M059J (cell line): ENCODE measurements at regions not wholly inside any gene's neighbourhood (a gene's known extent, or its start where the extent isn't known, plus 50 kb on each side); places are given as distances from the start of the nearest gene placed in this dataset.
A peak's percentile ranks its signal among the peaks of the same experiment; 100 is the strongest.

Experiments used
- DNase-seq: peaks from one replicate; pipeline ENCODE4 v3.0.0-alpha.2; 2012; ENCODE audit warnings: low read depth

GRCh38 chr12:116402163-116402939, 124.9 kb upstream of the MED13L start:
- DNase-seq = no peak

DNA sequence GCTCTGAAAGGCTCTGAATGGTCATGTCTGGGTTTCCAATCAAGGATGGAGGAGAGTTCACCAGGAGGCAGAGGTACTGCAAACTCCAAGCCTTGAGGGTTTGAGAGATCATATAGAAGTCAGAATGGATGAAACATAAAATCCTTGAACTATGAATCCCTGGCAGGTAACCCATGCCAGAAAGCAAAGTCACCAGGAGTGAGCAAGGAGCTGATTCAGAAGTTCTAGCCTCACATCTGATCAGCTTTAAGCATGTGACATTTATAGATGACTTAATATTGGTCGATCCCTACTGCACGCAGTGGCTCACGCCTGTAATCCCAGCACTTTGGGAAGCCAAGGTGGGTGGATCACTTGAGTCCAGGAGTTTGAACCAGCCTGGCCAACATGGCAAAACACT, 126.1 kb upstream of the MED13L start:
- DNase-seq = no peak

DNA sequence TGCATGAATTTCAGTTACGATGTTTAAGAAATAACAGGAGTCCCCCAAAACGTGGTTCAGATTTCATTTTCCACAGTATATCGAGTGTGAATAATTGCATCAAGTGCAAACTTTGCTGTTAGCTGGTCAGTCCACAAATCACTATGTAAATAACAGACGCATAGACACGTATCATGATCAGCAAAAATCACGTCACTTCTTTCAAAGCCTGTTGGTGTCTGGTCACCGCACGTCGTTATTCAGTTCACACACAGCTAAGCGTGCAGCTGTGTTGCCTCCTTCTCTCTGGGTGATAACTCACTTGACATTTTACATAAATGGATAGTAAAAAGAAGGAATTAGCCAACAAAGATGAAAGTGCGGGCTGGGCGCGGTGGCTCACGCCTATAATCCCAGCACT, 126.8 kb upstream of the MED13L start:
- DNase-seq = no peak

GRCh38 chr12:116404913-116405611, 127.6 kb upstream of the MED13L start:
- DNase-seq = no peak

- peak; percentile 96 for DNase-seq
Observed at GRCh38 chr12:116406529-116406928, 129.0 kb upstream of the MED13L start.

DNA sequence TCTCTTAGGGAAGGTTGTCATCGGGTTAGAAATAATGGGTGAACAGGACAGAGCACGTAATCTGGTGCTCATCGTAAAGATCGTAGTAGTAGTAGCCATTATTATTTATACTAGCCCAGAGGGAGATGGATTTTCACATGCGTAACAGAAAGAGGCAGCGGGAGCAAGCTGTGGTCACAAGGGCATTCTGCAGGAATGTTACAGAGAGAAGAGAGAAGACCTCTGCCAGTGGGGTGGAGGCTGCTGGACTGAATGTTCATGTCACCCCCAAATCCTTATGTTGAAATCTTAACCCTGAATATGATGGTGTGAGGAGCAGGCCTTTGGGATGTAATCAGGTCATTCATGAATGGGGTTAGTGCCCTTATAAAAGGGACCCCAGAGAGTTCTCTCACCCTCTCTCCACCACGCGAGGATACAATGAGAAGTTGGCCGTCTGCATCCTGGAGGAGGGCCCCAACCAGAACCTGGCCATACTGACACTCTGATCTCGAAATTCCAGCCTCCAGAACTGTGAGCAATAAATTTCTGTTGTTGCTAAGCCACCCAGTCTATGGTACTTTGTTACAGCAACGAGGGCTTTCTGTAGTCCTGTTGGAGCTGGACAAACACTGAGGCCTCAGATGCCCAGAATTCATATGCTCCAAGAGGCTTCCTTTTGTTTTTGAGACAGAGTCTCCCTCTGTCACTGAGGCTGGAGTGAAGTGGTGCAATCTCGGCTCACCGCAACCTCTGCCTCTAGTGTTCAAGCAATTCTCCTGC, 131.2 kb upstream of the MED13L start:
- DNase-seq = no peak

DNA sequence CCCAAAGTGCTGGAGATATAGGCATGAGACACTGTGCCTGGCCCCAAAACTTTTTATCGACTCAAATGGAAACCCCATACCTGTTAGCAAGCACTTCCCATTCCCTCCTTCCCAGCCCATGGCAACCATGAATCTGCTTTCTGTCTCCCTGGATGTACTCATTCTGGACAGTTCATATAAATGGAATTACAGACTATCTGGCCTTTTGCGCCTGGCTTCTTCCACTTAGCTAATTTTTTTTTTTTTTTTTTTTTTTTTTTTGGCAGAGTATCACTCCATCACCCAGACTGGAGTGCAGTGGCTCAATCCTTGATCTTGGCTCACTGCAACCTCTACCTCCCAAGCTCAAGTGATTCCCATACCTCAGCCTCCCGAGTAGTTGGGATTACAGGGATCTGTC, 134.5 kb upstream of the MED13L start:
- no peak for DNase-seq

- DNase-seq = no peak
Observed at GRCh38 chr12:116414891-116415290, 137.4 kb upstream of the MED13L start.

DNA sequence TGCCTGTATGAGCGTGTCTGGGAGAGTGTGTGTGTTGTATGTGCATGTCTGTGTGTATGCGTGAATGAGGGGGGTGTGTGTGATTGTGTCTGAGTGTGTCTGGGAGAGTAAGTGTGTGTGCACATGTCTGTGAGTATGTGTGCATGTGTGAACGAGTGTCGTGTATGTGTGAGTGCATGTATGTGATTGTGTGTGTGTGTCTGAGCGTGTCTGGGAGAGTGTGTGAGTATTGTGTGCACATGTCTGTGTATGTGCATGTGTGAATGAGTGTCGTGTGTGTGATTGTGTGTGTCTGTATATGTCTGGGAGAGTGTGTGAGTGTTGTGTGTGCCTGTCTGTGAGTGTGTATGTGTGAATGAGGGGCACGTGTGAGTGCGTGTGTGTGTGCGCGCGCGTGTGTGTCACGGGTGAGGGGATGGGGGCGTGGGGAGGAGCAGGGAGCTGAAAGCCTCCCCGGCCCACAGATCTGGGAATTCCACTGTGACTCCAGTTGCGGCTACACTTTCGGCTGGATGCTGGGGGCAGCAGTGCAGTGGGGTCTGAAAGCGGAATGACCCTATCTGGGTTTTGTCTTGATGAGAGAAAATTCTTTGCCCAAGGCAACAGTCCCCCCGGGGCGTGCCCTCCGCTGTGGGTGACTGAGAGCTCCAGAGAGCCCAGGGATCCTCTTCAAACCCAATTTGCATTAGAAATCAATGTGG, 138.1 kb upstream of the MED13L start:
- no peak for DNase-seq

GRCh38 chr12:116416166-116416565, 138.7 kb upstream of the MED13L start:
- peak; percentile 31 for DNase-seq

DNA sequence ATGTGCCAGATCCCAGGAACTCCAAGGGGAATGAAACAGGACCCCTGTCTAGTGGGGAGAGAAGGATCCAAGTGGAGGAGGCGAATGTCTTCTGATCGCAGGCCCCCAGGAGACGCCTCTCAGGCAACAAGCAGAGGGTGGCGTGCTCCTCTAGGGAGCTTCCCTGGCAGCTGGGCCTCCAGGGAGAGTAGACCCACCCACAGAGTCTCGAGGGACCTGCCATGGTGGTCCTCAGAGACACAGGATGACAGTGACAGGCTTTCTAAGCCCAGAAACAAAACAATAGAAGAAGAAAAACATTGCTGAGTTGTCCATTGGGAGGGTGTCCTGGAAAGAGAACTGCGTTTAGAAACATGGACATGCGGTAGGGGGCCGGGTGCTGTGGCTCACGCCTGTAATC, 140.6 kb upstream of the MAP1LC3B2 start:
- no peak for DNase-seq

DNA sequence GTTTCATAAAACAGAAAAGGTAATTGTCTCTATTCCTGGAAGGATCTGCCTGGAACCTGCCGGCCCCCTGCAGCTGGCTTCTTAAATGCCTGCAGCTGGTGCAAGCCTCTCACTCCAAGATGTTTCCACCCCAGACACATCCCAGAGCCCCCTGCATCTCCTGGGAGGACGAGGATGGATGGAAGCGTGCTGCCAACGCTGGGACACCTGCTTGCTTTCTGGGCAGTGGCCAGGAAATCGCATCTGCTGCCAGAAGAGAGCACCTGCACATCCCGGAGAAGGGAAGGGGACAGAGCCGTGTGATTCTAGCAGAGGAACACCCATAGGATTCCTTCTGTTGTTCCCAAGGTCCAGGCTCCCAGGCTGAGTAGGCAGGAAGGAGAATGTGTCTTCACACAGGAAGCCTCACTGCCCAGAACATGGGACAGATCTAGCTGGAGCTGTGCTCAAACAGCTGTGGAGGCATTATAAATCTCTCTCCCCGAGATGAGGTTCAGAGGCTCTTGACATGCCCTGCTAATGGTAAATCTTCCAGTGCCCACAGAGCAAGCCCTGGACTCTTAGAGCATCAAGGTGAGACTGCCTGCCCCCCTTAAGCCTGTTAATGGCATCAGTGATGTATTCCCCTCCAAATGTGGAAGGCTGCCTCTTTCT, 138.8 kb upstream of the MAP1LC3B2 start:
- no peak for DNase-seq

DNA sequence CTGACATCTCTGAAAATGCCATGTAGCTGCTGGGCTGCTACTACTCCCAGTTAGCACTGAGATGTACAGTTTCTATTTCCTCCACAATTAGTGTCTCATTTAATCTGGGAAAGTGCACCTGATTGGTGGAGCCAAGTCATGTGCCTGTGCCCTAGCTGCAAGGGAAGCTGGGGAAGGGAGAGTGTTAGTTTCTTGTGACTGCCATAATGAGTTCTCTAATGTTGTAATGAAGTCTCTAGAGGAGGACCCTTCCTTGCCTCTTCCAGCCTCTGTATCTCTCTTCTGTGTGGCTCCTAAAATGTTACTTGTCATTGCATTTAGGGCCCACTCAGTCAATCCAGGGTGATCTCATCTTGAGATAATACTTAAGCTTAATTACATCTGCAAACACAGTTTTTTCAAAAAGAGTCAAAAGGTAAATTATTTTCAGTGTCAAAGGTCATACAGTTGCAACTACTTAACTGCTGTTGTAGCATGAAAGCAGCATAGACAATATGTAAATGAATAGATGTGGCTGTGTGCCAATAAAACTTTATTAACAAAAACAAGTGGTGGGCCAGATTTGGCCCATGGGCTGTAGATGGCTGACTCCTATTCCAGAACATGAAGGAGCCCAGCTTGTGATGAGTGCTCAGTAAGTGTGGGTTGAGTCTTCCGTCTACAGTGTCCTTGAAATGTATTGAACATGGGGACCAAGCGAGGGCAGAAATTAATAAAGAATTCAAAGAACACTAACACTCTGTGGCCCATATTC, 137.2 kb upstream of the MAP1LC3B2 start:
- no peak for DNase-seq

- peak; percentile 26 for DNase-seq
Observed at GRCh38 chr12:116423094-116423493, 136.1 kb upstream of the MAP1LC3B2 start.

DNA sequence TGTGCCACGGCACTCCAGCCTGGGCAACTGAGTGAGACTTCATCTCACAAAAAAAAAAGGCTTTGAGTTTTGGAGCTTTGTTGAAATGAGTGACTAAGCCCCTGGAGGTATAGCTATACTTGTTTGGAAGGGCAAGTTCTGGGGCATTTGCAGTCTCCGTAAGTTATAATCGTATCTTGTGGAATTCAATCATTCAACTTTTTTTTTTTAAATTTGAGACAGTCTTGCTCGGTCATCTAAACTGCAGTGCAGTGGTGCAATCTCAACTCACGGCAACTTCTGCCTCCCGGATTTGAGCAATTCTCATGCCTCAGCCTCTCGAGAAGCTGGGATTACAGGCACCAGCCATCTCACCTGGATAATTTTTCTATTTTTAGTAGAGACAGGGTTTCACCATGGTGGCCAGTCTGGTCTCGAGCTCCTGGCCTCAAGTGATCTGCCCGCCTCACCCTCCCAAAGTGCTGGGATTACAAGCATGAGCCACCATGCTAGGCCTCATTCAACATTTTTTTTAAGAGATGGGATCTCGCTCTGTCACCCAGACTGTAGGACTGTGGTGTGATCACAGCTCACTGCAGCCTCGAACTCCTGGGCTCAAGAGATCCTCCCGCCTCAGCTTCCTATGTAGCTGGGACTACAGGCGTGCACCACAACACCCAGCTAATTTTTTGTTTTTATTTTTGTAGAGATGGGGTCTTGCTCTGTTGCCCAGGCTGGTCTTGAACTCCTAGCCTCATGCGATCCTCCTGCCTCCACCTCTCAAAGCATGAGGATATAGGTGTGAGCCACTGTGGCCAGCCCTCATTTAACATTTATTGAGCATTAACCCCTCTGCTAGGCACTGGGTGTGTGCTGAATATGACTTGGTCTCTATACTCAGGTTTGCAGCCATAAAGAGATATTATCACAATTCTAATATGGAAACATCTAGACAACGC, 133.7 kb upstream of the MAP1LC3B2 start:
- DNase-seq = no peak

- DNase-seq = peak; percentile 99
Observed at GRCh38 chr12:116426391-116427136, 132.6 kb upstream of the MAP1LC3B2 start.

- peak; percentile 93 for DNase-seq
Observed at GRCh38 chr12:116427200-116427930, 131.8 kb upstream of the MAP1LC3B2 start.

DNA sequence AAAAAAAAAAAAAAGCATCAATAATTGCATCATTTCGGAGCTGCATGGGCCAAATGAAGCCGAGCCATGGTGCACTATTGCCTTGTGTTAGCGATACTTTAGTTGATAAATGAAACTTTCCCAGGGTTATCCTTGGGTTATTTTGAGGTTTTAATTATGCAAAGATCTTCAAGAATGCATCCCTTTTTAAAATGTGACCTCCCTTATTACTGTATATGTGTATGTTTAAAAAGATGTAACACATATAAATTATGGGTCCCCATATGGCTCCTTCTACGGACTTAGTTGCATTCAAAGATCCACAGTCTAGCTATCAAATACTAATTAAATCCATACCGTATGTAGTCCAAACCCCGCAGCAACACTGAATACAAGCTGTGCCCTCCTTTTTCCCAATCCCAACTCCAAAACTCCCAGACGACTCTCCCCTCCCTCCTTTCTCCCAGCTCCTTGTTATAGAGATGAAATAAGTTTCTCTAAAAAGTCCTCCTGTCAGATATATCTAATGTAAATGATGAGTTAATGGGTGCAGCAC, 129.3 kb upstream of the MAP1LC3B2 start:
- DNase-seq = no peak
